WTC11 (cell line): ENCODE measurements at regions not wholly inside any gene's neighbourhood (a gene's known extent, or its start where the extent isn't known, plus 50 kb on each side); places are given as distances from the start of the nearest gene placed in this dataset.

ENCODE experiments used
- ATAC-seq: fragments of 200-7000 bp; cut with Tn5 transposase; 2 replicates; pipeline ENCODE4 v1.10.0; 2021; ENCODE audit warnings: mild to moderate bottlenecking, moderate library complexity
- CTCF ChIA-PET: fragments of 300-600 bp; sonication (Branson Sonifier 250); formaldehyde crosslinking; loops from one replicate; lab custom pipeline; 2021; ENCODE audit warnings: antibody characterized with exemption; lab: Charles Lee
- POLR2A ChIA-PET: fragments of 350-600 bp; sonication (Branson Sonifier 250); formaldehyde crosslinking; loops from one replicate; lab custom pipeline; 2021; ENCODE audit warnings: antibody characterized with exemption; lab: Charles Lee
- DNase-seq: peaks from one replicate; pipeline ENCODE4 v3.0.0; 2021; ENCODE audit warnings: low spot score
- H3K27ac Mint-ChIP-seq: 2 replicates; pipeline ENCODE4 v1.8.0; 2021; ENCODE audit warnings: mixed read lengths
- H3K27me3 Mint-ChIP-seq: 2 replicates; pipeline ENCODE4 v1.8.0; 2021; ENCODE audit warnings: low read depth, mild to moderate bottlenecking, moderate library complexity, mixed read lengths
- H3K36me3 Mint-ChIP-seq: 2 replicates; pipeline ENCODE4 v1.8.0; 2021; ENCODE audit warnings: mixed read lengths
- H3K4me1 Mint-ChIP-seq: 2 replicates; pipeline ENCODE4 v1.8.0; 2022; ENCODE audit warnings: mixed read lengths
- H3K4me3 Mint-ChIP-seq: 2 replicates; pipeline ENCODE4 v1.8.0; 2021; ENCODE audit warnings: mild to moderate bottlenecking, moderate library complexity, mixed read lengths
- H3K9me3 Mint-ChIP-seq: 2 replicates; pipeline ENCODE4 v1.8.0; 2021; ENCODE audit warnings: mixed read lengths
- ATF3 ChIP-seq: sonication (generic); formaldehyde crosslinking; conservative IDR thresholded peaks from 2 replicates; pipeline ENCODE4 v1.8.1; 2022; ENCODE audit warnings: mild to moderate bottlenecking, missing genetic modification reagents
- CBFB ChIP-seq: sonication (generic); formaldehyde crosslinking; IDR thresholded peaks from 2 replicates; pipeline ENCODE4 v1.8.1; 2022; ENCODE audit warnings: mild to moderate bottlenecking, low read depth, missing genetic modification reagents
- CTCF ChIP-seq: fragments of 200-600 bp; IDR thresholded peaks from 2 replicates; pipeline ENCODE4 v1.8.0; 2022; ENCODE audit warnings: antibody characterized with exemption
- E2F5 ChIP-seq: sonication (generic); formaldehyde crosslinking; IDR thresholded peaks from 2 replicates; pipeline ENCODE4 v1.8.1; 2022; ENCODE audit warnings: mild to moderate bottlenecking, moderate library complexity, missing genetic modification reagents
- ESRRA ChIP-seq: sonication (generic); formaldehyde crosslinking; IDR thresholded peaks from 2 replicates; pipeline ENCODE4 v1.8.1; 2022; ENCODE audit warnings: mild to moderate bottlenecking, missing genetic modification reagents, borderline replicate concordance
- ETV6 ChIP-seq: sonication (generic); formaldehyde crosslinking; IDR thresholded peaks from 2 replicates; pipeline ENCODE4 v1.8.1; 2022; ENCODE audit warnings: mild to moderate bottlenecking, missing genetic modification reagents
- GABPB1 ChIP-seq: sonication (generic); formaldehyde crosslinking; IDR thresholded peaks from 2 replicates; pipeline ENCODE4 v1.8.1; 2023; ENCODE audit warnings: mild to moderate bottlenecking, missing genetic modification reagents
- GRHL2 ChIP-seq: fragments of 250-450 bp; sonication (Bioruptor Pico); IDR thresholded peaks from 2 replicates; pipeline ENCODE4 v1.8.0; 2022; ENCODE audit warnings: mild to moderate bottlenecking, moderate library complexity; ENCODE audit not compliant: insufficient replicate concordance, severe bottlenecking
- HMGA2 ChIP-seq: fragments of 250-450 bp; sonication (Bioruptor Pico); IDR thresholded peaks from 2 replicates; pipeline ENCODE4 v1.4.0; 2021; ENCODE audit warnings: mild to moderate bottlenecking, moderate library complexity
- NFYB ChIP-seq: sonication (generic); formaldehyde crosslinking; conservative IDR thresholded peaks from 2 replicates; pipeline ENCODE4 v1.8.0; 2022; ENCODE audit warnings: low read depth, missing genetic modification reagents
- NR2C2 ChIP-seq: sonication (generic); formaldehyde crosslinking; IDR thresholded peaks from 2 replicates; pipeline ENCODE4 v1.8.0; 2022; ENCODE audit warnings: mild to moderate bottlenecking, missing genetic modification reagents
- NR3C1 ChIP-seq: sonication (generic); formaldehyde crosslinking; conservative IDR thresholded peaks from 2 replicates; pipeline ENCODE4 v1.8.1; 2023; ENCODE audit warnings: low read depth, mild to moderate bottlenecking, missing genetic modification reagents
- PREB ChIP-seq: sonication (generic); formaldehyde crosslinking; IDR thresholded peaks from 2 replicates; pipeline ENCODE4 v1.8.1; 2022; ENCODE audit warnings: mild to moderate bottlenecking, missing genetic modification reagents, moderate library complexity, borderline replicate concordance
- PRRX2 ChIP-seq: fragments of 250-450 bp; sonication (Bioruptor Pico); IDR thresholded peaks from 2 replicates; pipeline ENCODE4 v1.8.0; 2021; ENCODE audit warnings: mild to moderate bottlenecking
- RELA ChIP-seq: sonication (generic); formaldehyde crosslinking; IDR thresholded peaks from 2 replicates; pipeline ENCODE4 v1.8.1; 2022; ENCODE audit warnings: missing genetic modification reagents, mild to moderate bottlenecking, borderline replicate concordance
- SMAD4 ChIP-seq: sonication (generic); formaldehyde crosslinking; IDR thresholded peaks from 2 replicates; pipeline ENCODE4 v1.8.0; 2022; ENCODE audit warnings: mild to moderate bottlenecking, missing genetic modification reagents
- STAT6 ChIP-seq: sonication (generic); formaldehyde crosslinking; conservative IDR thresholded peaks from 2 replicates; pipeline ENCODE4 v1.8.1; 2023; ENCODE audit warnings: mild to moderate bottlenecking, low read depth, missing genetic modification reagents, moderate library complexity
- TEAD1 ChIP-seq: sonication (generic); formaldehyde crosslinking; IDR thresholded peaks from 2 replicates; pipeline ENCODE4 v1.8.0; 2022; ENCODE audit warnings: mild to moderate bottlenecking, missing genetic modification reagents
- TEAD4 ChIP-seq: sonication (generic); formaldehyde crosslinking; IDR thresholded peaks from 2 replicates; pipeline ENCODE4 v1.8.0; 2022; ENCODE audit warnings: mild to moderate bottlenecking, missing genetic modification reagents
- ZNF232 ChIP-seq: sonication (generic); formaldehyde crosslinking; IDR thresholded peaks from 2 replicates; pipeline ENCODE4 v1.8.0; 2022; ENCODE audit warnings: mild to moderate bottlenecking, missing genetic modification reagents
- ZNF263 ChIP-seq: sonication (generic); formaldehyde crosslinking; IDR thresholded peaks from 2 replicates; pipeline ENCODE4 v1.8.1; 2022; ENCODE audit warnings: low read depth, mild to moderate bottlenecking, moderate library complexity, missing genetic modification reagents
- ZNF425 ChIP-seq: fragments of 250-450 bp; sonication (Bioruptor Pico); conservative IDR thresholded peaks from 2 replicates; pipeline ENCODE4 v1.9.0; 2021; ENCODE audit warnings: mild to moderate bottlenecking
- ZNF512 ChIP-seq: sonication (generic); formaldehyde crosslinking; IDR thresholded peaks from 2 replicates; pipeline ENCODE4 v1.8.1; 2022; ENCODE audit warnings: missing genetic modification reagents, borderline replicate concordance

- no peak for TF ChIP-seq GRHL2
- no peak for TF ChIP-seq NR2C2 (CRISPR knock-in tag)
- TF ChIP-seq STAT6 (CRISPR knock-in tag), result no peak
- TF ChIP-seq CBFB (CRISPR knock-in tag), result no peak
- TF ChIP-seq ZNF232, result no peak
- TF ChIP-seq NR3C1 (CRISPR knock-in tag), result no peak
- TF ChIP-seq ESRRA (CRISPR knock-in tag), result no peak
- no peak for TF ChIP-seq TEAD1 (CRISPR knock-in tag)
- TF ChIP-seq GABPB1, result no peak
- TF ChIP-seq ETV6 (CRISPR knock-in tag), result no peak
- TF ChIP-seq ZNF425, result no peak
- no peak for TF ChIP-seq CTCF
- no peak for TF ChIP-seq SMAD4 (CRISPR knock-in tag)
- no peak for TF ChIP-seq ZNF512 (CRISPR knock-in tag)
- TF ChIP-seq NFYB (CRISPR knock-in tag), result no peak
- no peak for TF ChIP-seq ATF3 (CRISPR knock-in tag)
- no peak overlapping the region for H3K27ac Mint-ChIP-seq
- H3K4me3 Mint-ChIP-seq, result no peak overlapping the region
- ChIA-PET POLR2A (no interaction called here), CTCF (no interaction called here)
- H3K4me1 Mint-ChIP-seq, result peaks cover 27% of the 10 kb centered on the region
- DNase-seq, result no peak
- H3K27me3 Mint-ChIP-seq, result no peaks in the 10 kb centered on the region
- H3K9me3 Mint-ChIP-seq, result no peaks in the 10 kb centered on the region
- H3K36me3 Mint-ChIP-seq, result no peaks in the 10 kb centered on the region
- no peak for ATAC-seq
Observed at GRCh38 chr18:41569867-41570266, 385.2 kb upstream of the PIK3C3 start.

GRCh38 chr18:41561961-41562360 lies 393.1 kb upstream of the PIK3C3 start:
- Mint-ChIP-seq H3K9me3 (no peaks in the 10 kb centered on the region), H3K4me3 (no peak overlapping the region), H3K36me3 (no peaks in the 10 kb centered on the region), H3K4me1 (peaks cover 5% of the 10 kb centered on the region; the same call in 1 of the 2 replicates), H3K27ac (no peak overlapping the region), H3K27me3 (no peaks in the 10 kb centered on the region)
- no peak for DNase-seq
- CTCF ChIA-PET, result no interaction called here
- POLR2A ChIA-PET, result no interaction called here
- ATAC-seq, result no peak
- TF ChIP-seq E2F5 (CRISPR knock-in tag) (no peak), PRRX2 (CRISPR knock-in tag) (no peak), NFYB (CRISPR knock-in tag) (no peak), NR2C2 (CRISPR knock-in tag) (no peak), RELA (CRISPR knock-in tag) (no peak), HMGA2 (CRISPR knock-in tag) (no peak), PREB (CRISPR knock-in tag) (no peak), ZNF263 (CRISPR knock-in tag) (no peak), TEAD4 (CRISPR knock-in tag) (no peak)
